GM19324 (cell line): ENCODE measurements at regions not wholly inside any gene's neighbourhood (a gene's known extent, or its start where the extent isn't known, plus 50 kb on each side); places are given as distances from the start of the nearest gene placed in this dataset.
"Not testable (repeated sequence)": the region's sequence is repeated elsewhere in the genome, so short reads cannot be mapped to it uniquely, and the experiment has no call there.

Source experiments
- ATAC-seq: cut with Tn5 transposase; IDR thresholded peaks from one replicate; pipeline ENCODE4 v1.9.1; 2021; ENCODE audit warnings: mild to moderate bottlenecking, moderate library complexity; ENCODE audit not compliant: unreplicated experiment, low FRiP score

GRCh38 chr11:80699406-80700177 lies 1258.8 kb upstream of the TENM4 start:
- not testable (repeated sequence) for ATAC-seq

GRCh38 chr11:80698637-80699036 lies 1257.8 kb upstream of the TENM4 start:
- ATAC-seq, result no peak

- no peak for ATAC-seq
Measured at GRCh38 chr11:80694385-80694784, 1253.6 kb upstream of the TENM4 start.

GRCh38 chr11:80687941-80688340 lies 1247.1 kb upstream of the TENM4 start:
- ATAC-seq, result no peak

GRCh38 chr11:80686889-80687288 lies 1246.1 kb upstream of the TENM4 start:
- ATAC-seq, result no peak

- ATAC-seq, result no peak
Measured at GRCh38 chr11:80673566-80673965, 1232.7 kb upstream of the TENM4 start.

- ATAC-seq, result no peak
Measured at GRCh38 chr11:80669620-80670019, 1228.8 kb upstream of the TENM4 start.

GRCh38 chr11:80668039-80668438 lies 1227.2 kb upstream of the TENM4 start:
- ATAC-seq, result no peak

- no peak for ATAC-seq
Measured at GRCh38 chr11:80655834-80656233, 1215.0 kb upstream of the TENM4 start.

GRCh38 chr11:80650966-80651365 lies 1210.1 kb upstream of the TENM4 start:
- ATAC-seq, result no peak

- ATAC-seq, result no peak
Measured at GRCh38 chr11:80649186-80649585, 1208.4 kb upstream of the TENM4 start.

GRCh38 chr11:80638296-80638695 lies 1197.5 kb upstream of the TENM4 start:
- ATAC-seq, result no peak

- ATAC-seq, result no peak
Measured at GRCh38 chr11:80637571-80637970, 1196.7 kb upstream of the TENM4 start.

- no peak for ATAC-seq
Measured at GRCh38 chr11:80636999-80637398, 1196.2 kb upstream of the TENM4 start.

- no peak for ATAC-seq
Measured at GRCh38 chr11:80635178-80635577, 1194.3 kb upstream of the TENM4 start.

GRCh38 chr11:80632691-80633090 lies 1191.9 kb upstream of the TENM4 start:
- ATAC-seq, result no peak

GRCh38 chr11:80632156-80632555 lies 1191.3 kb upstream of the TENM4 start:
- no peak for ATAC-seq

- no peak for ATAC-seq
Measured at GRCh38 chr11:80629466-80629865, 1188.6 kb upstream of the TENM4 start.

GRCh38 chr11:80627364-80627763 lies 1186.5 kb upstream of the TENM4 start:
- no peak for ATAC-seq

- ATAC-seq, result no peak
Measured at GRCh38 chr11:80626721-80627120, 1185.9 kb upstream of the TENM4 start.

- no peak for ATAC-seq
Measured at GRCh38 chr11:80625563-80625962, 1184.7 kb upstream of the TENM4 start.

- no peak for ATAC-seq
Measured at GRCh38 chr11:80621871-80622270, 1181.0 kb upstream of the TENM4 start.

GRCh38 chr11:80620867-80621266 lies 1180.0 kb upstream of the TENM4 start:
- ATAC-seq, result no peak
